Brain pericyte (primary cell): ENCODE measurements at regions not wholly inside any gene's neighbourhood (a gene's known extent, or its start where the extent isn't known, plus 50 kb on each side); places are given as distances from the start of the nearest gene placed in this dataset.
"Not testable (repeated sequence)": the region's sequence is repeated elsewhere in the genome, so short reads cannot be mapped to it uniquely, and the experiment has no call there.

Experiments
- DNase-seq: peaks from one replicate; pipeline ENCODE4 v3.0.0-alpha.2; 2012; ENCODE audit warnings: low read depth, low spot score

GRCh38 chr2:39830610-39831009 lies 51.6 kb upstream of the THUMPD2 start:
- DNase-seq: not testable (repeated sequence)
